ENCODE measurements at regions not wholly inside any gene's neighbourhood (a gene's known extent, or its start where the extent isn't known, plus 50 kb on each side); places are given as distances from the start of the nearest gene placed in this dataset.

DNA sequence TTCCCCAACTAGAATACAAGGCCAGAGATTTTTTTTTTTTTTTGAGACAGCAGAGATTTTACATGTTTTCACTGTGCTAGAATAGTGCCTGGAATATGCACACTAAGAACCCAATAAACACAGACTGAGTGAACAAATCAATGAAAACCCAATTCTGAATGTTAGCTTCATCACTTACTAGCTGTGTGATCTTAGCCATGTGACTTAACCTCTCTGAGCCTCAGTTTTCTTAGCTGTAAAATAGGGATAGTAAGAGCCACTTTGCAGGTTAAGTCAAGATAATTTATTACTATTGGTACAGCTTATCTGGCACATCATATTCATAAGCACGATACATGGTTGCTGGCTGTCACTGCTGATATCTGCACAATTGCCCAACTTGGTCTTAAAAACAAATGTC, 140.6 kb downstream of the EN1 start:
- TF ChIP-seq POLR2A (IDR thresholded peaks at IDR 0.05; ENCODE audit: extremely low read depth, insufficient read length) = no peak
- TF ChIP-seq, protein P1, sequence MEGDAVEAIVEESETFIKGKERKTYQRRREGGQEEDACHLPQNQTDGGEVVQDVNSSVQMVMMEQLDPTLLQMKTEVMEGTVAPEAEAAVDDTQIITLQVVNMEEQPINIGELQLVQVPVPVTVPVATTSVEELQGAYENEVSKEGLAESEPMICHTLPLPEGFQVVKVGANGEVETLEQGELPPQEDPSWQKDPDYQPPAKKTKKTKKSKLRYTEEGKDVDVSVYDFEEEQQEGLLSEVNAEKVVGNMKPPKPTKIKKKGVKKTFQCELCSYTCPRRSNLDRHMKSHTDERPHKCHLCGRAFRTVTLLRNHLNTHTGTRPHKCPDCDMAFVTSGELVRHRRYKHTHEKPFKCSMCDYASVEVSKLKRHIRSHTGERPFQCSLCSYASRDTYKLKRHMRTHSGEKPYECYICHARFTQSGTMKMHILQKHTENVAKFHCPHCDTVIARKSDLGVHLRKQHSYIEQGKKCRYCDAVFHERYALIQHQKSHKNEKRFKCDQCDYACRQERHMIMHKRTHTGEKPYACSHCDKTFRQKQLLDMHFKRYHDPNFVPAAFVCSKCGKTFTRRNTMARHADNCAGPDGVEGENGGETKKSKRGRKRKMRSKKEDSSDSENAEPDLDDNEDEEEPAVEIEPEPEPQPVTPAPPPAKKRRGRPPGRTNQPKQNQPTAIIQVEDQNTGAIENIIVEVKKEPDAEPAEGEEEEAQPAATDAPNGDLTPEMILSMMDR (IDR thresholded peaks at IDR 0.05; ENCODE audit: low read depth, low read length) = no peak
- TF ChIP-seq, protein P2, sequence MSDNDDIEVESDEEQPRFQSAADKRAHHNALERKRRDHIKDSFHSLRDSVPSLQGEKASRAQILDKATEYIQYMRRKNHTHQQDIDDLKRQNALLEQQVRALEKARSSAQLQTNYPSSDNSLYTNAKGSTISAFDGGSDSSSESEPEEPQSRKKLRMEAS (IDR thresholded peaks at IDR 0.05; ENCODE audit: low read depth, low read length) = no peak
- no peak for TF ChIP-seq MYC (IDR thresholded peaks at IDR 0.05; ENCODE audit: low read depth, low read length)
